ENCODE measurements at regions not wholly inside any gene's neighbourhood (a gene's known extent, or its start where the extent isn't known, plus 50 kb on each side); places are given as distances from the start of the nearest gene placed in this dataset.

- no peak for TF ChIP-seq CTCF (IDR thresholded peaks at IDR 0.05)
- TF ChIP-seq POLR2A (IDR thresholded peaks at IDR 0.05): no peak
Measured at GRCh38 chr15:95302809-95303208, 1027.7 kb upstream of the NR2F2 start.
